Trophoblast cell (in vitro differentiated cells and primary cell): ENCODE measurements at regions not wholly inside any gene's neighbourhood (a gene's known extent, or its start where the extent isn't known, plus 50 kb on each side); places are given as distances from the start of the nearest gene placed in this dataset.
A peak's percentile ranks its signal among the peaks of the same experiment; 100 is the strongest.

Experiments
- DNase-seq, 2 donors: peaks; one replicate each; pipeline ENCODE4 v3.0.0-alpha.2; 2016
- H2AFZ ChIP-seq: 2 replicates; pipeline ENCODE4 v1.6.1; 2013; ENCODE audit warnings: low read length, moderate library complexity, mild to moderate bottlenecking; ENCODE audit not compliant: insufficient read depth, poor library complexity
- H2AK5ac ChIP-seq: 2 replicates; pipeline ENCODE4 v1.6.1; 2013; ENCODE audit warnings: mild to moderate bottlenecking, low read length
- H2BK120ac ChIP-seq: 2 replicates; pipeline ENCODE4 v1.6.1; 2013; ENCODE audit warnings: low read length, mild to moderate bottlenecking, moderate library complexity; ENCODE audit not compliant: insufficient read depth, poor library complexity
- H2BK12ac ChIP-seq: 2 replicates; pipeline ENCODE4 v1.6.1; 2013; ENCODE audit warnings: mild to moderate bottlenecking, low read length, moderate library complexity
- H2BK5ac ChIP-seq: 2 replicates; pipeline ENCODE4 v1.6.1; 2013; ENCODE audit warnings: low read length, low read depth, moderate library complexity, mild to moderate bottlenecking; ENCODE audit not compliant: poor library complexity
- H3K14ac ChIP-seq: 2 replicates; pipeline ENCODE4 v1.6.1; 2013; ENCODE audit warnings: mild to moderate bottlenecking, low read length
- H3K18ac ChIP-seq: 2 replicates; pipeline ENCODE4 v1.6.1; 2013; ENCODE audit warnings: mild to moderate bottlenecking, low read length
- H3K23ac ChIP-seq: 2 replicates; pipeline ENCODE4 v1.6.1; 2013; ENCODE audit warnings: low read length
- H3K27ac ChIP-seq: 2 replicates; pipeline ENCODE4 v1.5.1; 2013; ENCODE audit warnings: low read depth, mild to moderate bottlenecking, inconsistent platforms, low read length, moderate library complexity
- H3K27me3 ChIP-seq: 2 replicates; pipeline ENCODE4 v1.6.1; 2013; ENCODE audit warnings: inconsistent platforms, mild to moderate bottlenecking, low read length, moderate library complexity; ENCODE audit not compliant: insufficient read depth
- H3K36me3 ChIP-seq, 2 experiments: 1 replicate in 1 of 2; 2 replicates in 1 of 2; pipeline ENCODE4 v1.6.1; 2013; ENCODE audit warnings: low read length in 2 of 2, mild to moderate bottlenecking in 2 of 2, moderate library complexity in 1 of 2; ENCODE audit not compliant: insufficient read depth in 2 of 2, control insufficient read depth in 1 of 2
- H3K4ac ChIP-seq: 2 replicates; pipeline ENCODE4 v1.6.1; 2013; ENCODE audit warnings: low read depth, mild to moderate bottlenecking, low read length, moderate library complexity
- H3K4me1 ChIP-seq, 2 experiments: 1 replicate in 1 of 2; 2 replicates in 1 of 2; pipeline ENCODE4 v1.6.1; 2013; ENCODE audit warnings: low read length in 2 of 2, mild to moderate bottlenecking in 2 of 2, moderate library complexity in 1 of 2; ENCODE audit not compliant: insufficient read depth in 2 of 2, control insufficient read depth in 1 of 2
- H3K4me2 ChIP-seq: 2 replicates; pipeline ENCODE4 v1.6.1; 2013; ENCODE audit warnings: inconsistent platforms, mild to moderate bottlenecking, low read length, moderate library complexity
- H3K4me3 ChIP-seq: 2 replicates; pipeline ENCODE4 v1.5.1; 2013; ENCODE audit warnings: mild to moderate bottlenecking, low read depth, low read length, inconsistent platforms
- H3K79me1 ChIP-seq: one replicate; pipeline ENCODE4 v1.6.1; 2013; ENCODE audit warnings: low read length
- H3K79me2 ChIP-seq: 2 replicates; pipeline ENCODE4 v1.6.1; 2013; ENCODE audit warnings: low read length, mild to moderate bottlenecking; ENCODE audit not compliant: control insufficient read depth, insufficient read depth, poor library complexity
- H3K9ac ChIP-seq: 2 replicates; pipeline ENCODE4 v1.6.1; 2013; ENCODE audit warnings: mild to moderate bottlenecking, low read length
- H3K9me3 ChIP-seq: 2 replicates; pipeline ENCODE4 v1.6.1; 2013; ENCODE audit warnings: low read depth, mild to moderate bottlenecking, control low read depth, inconsistent platforms, low read length; ENCODE audit not compliant: insufficient read depth
- H4K12ac ChIP-seq: 2 replicates; pipeline ENCODE4 v1.6.1; 2013; ENCODE audit warnings: low read depth, mild to moderate bottlenecking, low read length, moderate library complexity
- H4K8ac ChIP-seq: 2 replicates; pipeline ENCODE4 v1.6.1; 2013; ENCODE audit warnings: low read depth, mild to moderate bottlenecking, low read length, moderate library complexity
- H4K91ac ChIP-seq: one replicate; pipeline ENCODE4 v1.6.1; 2013; ENCODE audit warnings: low read depth, mild to moderate bottlenecking, low read length, moderate library complexity
- WGBS: extraction: QIAGEN DNeasy Blood & Tissue Kit; methylation state at CpG from one replicate; pipeline ENCODE4 v1.1.7; 2013; ENCODE audit warnings: missing lambda C conversion rate; ENCODE audit not compliant: insufficient read length, insufficient coverage; ENCODE audit errors: extremely low coverage; 5-methylcytosine and 5-hydroxymethylcytosine counted together

DNA sequence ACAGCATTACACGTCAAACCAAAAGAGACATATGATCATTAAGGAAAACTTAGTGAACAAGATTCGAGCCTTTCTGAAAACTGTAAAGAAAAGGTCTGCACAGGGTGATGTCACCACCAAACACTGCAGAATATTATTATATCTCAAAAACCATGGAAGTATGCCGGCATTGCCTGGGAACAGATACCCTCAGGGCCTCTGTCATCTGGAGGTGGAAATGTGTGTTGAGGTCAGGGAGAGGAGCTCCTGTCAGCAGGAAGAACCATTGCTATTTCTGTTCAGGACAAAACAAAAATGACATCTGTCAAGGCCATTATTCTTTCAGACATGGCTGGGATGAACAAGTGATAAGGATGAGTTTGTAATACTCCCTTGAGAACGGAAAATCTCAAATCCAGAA lies 365.9 kb upstream of the TRIB2 start:
- Histone ChIP-seq H4K91ac (no peak overlapping the region), H3K4me3 (no peak overlapping the region), H3K27me3 (no peaks in the 10 kb centered on the region), H3K4me2 (no peak overlapping the region), H3K36me3 (no peaks in the 10 kb centered on the region), H2BK12ac (no peak overlapping the region), H3K23ac (no peak overlapping the region), H3K79me2 (no peaks in the 10 kb centered on the region), H2AFZ (no peak overlapping the region), H2BK120ac (no peak overlapping the region), H2AK5ac (no peak overlapping the region), H3K18ac (no peak overlapping the region), H2BK5ac (no peak overlapping the region), H3K4me1 (no peaks in the 10 kb centered on the region), H3K27ac (no peak overlapping the region), H4K8ac (no peak overlapping the region), H3K9ac (no peak overlapping the region), H3K14ac (no peak overlapping the region), H3K4ac (no peak overlapping the region), H3K9me3 (peaks cover 1% of the 10 kb centered on the region), H4K12ac (no peak overlapping the region), H3K79me1 (no peaks in the 10 kb centered on the region)
- peak; percentile 73 to 85 for DNase-seq
- no CpG with 5 or more reads among the region's 4 CpGs for WGBS

DNA sequence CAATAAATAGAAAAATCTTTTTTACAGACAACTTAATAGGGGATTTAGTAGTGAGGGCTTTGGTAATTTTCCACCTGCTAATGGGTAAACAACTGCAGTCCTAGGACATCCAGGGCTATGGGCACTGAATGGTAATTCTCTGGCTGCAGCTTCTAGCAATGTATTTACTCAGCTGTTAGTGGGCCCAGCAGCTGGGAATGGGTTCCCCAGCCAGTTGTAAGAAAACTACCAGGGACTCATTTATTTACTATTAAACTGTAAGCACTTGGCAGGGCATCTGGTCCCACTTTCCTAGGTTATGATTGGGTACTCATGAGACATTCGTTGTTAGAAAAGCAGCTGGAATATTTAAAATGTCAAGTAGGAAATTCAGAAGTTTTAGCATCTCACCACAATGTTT lies 363.8 kb upstream of the TRIB2 start:
- no peak overlapping the region for H3K18ac ChIP-seq
- no peaks in the 10 kb centered on the region for H3K36me3 ChIP-seq
- no peak overlapping the region for H3K4me2 ChIP-seq
- H2BK120ac ChIP-seq = no peak overlapping the region
- H3K23ac ChIP-seq = no peak overlapping the region
- no peak overlapping the region for H2AK5ac ChIP-seq
- no peaks in the 10 kb centered on the region for H3K79me2 ChIP-seq
- no peak overlapping the region for H2BK12ac ChIP-seq
- H3K27ac ChIP-seq = no peak overlapping the region
- H3K79me1 ChIP-seq = no peaks in the 10 kb centered on the region
- no peak overlapping the region for H3K14ac ChIP-seq
- H4K91ac ChIP-seq = no peak overlapping the region
- no peak overlapping the region for H2BK5ac ChIP-seq
- H3K4ac ChIP-seq = no peak overlapping the region
- H3K9me3 ChIP-seq = peaks cover 1% of the 10 kb centered on the region
- H3K4me3 ChIP-seq = no peak overlapping the region
- DNase-seq = no peak
- no peak overlapping the region for H4K12ac ChIP-seq
- H4K8ac ChIP-seq = no peak overlapping the region
- H3K27me3 ChIP-seq = no peaks in the 10 kb centered on the region
- no CpG with 5 or more reads among the region's 1 CpG for WGBS
- no peak overlapping the region for H2AFZ ChIP-seq
- no peak overlapping the region for H3K9ac ChIP-seq
- H3K4me1 ChIP-seq = no peaks in the 10 kb centered on the region

DNA sequence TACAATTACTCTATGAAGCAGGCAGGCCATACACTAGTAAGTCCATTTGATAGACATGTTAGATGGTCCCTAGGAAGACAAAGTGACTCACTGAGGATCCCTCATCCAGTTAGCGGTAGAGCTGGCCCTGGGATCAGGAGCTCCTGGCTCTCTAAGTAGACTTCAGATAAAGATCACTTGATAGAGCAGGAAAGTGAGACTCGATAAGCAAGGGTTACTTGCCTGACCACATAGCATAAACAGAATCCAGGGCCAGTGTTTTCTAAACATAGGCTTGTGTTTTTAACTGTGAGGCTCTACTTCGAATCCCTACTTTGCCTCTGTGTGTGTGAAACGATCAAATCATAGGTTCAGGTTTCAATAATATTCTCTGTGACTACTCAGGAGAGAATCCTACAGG lies 355.2 kb upstream of the TRIB2 start:
- Histone ChIP-seq H3K79me2 (no peaks in the 10 kb centered on the region), H3K4ac (no peak overlapping the region), H2AFZ (no peak overlapping the region), H3K27me3 (no peaks in the 10 kb centered on the region), H3K23ac (no peak overlapping the region), H3K4me2 (no peak overlapping the region), H3K27ac (no peak overlapping the region), H2BK120ac (no peak overlapping the region), H3K9ac (no peak overlapping the region), H2BK5ac (no peak overlapping the region), H4K12ac (no peak overlapping the region), H3K14ac (no peak overlapping the region), H2AK5ac (no peak overlapping the region), H2BK12ac (no peak overlapping the region), H3K18ac (no peak overlapping the region), H3K36me3 (no peaks in the 10 kb centered on the region), H3K79me1 (no peaks in the 10 kb centered on the region), H3K4me3 (no peak overlapping the region), H4K91ac (no peak overlapping the region), H4K8ac (no peak overlapping the region), H3K9me3 (no peaks in the 10 kb centered on the region), H3K4me1 (no peaks in the 10 kb centered on the region)
- DNase-seq = peak; percentile 5 to 57
- no CpG with 5 or more reads among the region's 4 CpGs for WGBS

DNA sequence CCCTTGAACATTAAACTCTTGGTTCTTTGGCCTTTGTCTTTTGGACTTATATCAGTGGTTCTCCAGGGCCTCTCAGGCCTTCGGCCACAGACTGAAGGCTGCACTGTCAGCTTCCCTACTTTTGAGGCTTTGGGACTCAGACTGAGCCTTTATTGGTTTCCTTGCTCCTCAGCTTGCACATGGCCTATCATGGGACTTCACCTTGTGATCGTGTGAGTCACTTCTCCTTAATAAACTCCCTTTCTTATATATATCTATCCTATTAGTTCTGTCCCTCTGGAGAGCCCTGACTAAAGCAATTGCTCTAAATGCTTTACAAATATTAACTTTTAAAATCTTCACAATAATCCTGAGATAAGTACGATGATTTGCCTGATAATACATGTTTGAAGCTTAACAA lies 353.6 kb upstream of the TRIB2 start:
- DNase-seq = no peak
- H2BK12ac ChIP-seq = no peak overlapping the region
- H3K4me3 ChIP-seq = no peak overlapping the region
- no peak overlapping the region for H2AK5ac ChIP-seq
- H3K9ac ChIP-seq = no peak overlapping the region
- no peak overlapping the region for H3K4me2 ChIP-seq
- no peak overlapping the region for H2BK5ac ChIP-seq
- no peak overlapping the region for H2BK120ac ChIP-seq
- no peaks in the 10 kb centered on the region for H3K79me2 ChIP-seq
- no peak overlapping the region for H2AFZ ChIP-seq
- no peaks in the 10 kb centered on the region for H3K27me3 ChIP-seq
- no peak overlapping the region for H3K23ac ChIP-seq
- no peak overlapping the region for H3K14ac ChIP-seq
- H3K18ac ChIP-seq = no peak overlapping the region
- no peak overlapping the region for H3K4ac ChIP-seq
- no CpG with 5 or more reads among the region's 3 CpGs for WGBS
- H3K4me1 ChIP-seq = no peaks in the 10 kb centered on the region
- H4K12ac ChIP-seq = no peak overlapping the region
- no peaks in the 10 kb centered on the region for H3K9me3 ChIP-seq
- H4K8ac ChIP-seq = no peak overlapping the region
- H3K27ac ChIP-seq = no peak overlapping the region
- H3K79me1 ChIP-seq = no peaks in the 10 kb centered on the region
- no peaks in the 10 kb centered on the region for H3K36me3 ChIP-seq
- no peak overlapping the region for H4K91ac ChIP-seq
